Heart left ventricle (tissue), 16 donors: ENCODE measurements at regions not wholly inside any gene's neighbourhood (a gene's known extent, or its start where the extent isn't known, plus 50 kb on each side); places are given as distances from the start of the nearest gene placed in this dataset.

Experiments used
- ATAC-seq, 4 donors: fragments of 200-7000 bp; cut with Tn5 transposase; one replicate each; pipeline ENCODE4 v1.9.1; 2020 to 2022; ENCODE audit warnings: moderate library complexity in 4 of 4, mild to moderate bottlenecking in 3 of 4, moderate number of reproducible peaks in 1 of 4
- DNase-seq, 5 donors: peaks; one replicate each; pipeline ENCODE4 v3.0.0-alpha.2; 2020
- H3K27ac ChIP-seq, 12 donors: fragments of 200-600 bp; sonication (generic) in 4 of 12; one replicate each; pipeline versions ENCODE4 v1.5.0 to v1.8.0; 2016 to 2022; ENCODE audit warnings: mild to moderate bottlenecking in 2 of 12
- H3K27me3 ChIP-seq, 9 donors: fragments of 200-600 bp; sonication (generic) in 2 of 9; one replicate each; pipeline versions ENCODE4 v1.5.1 to v1.8.0; 2016 to 2022; ENCODE audit warnings: mild to moderate bottlenecking in 3 of 9
- H3K36me3 ChIP-seq, 9 donors: fragments of 200-600 bp; sonication (generic) in 2 of 9; one replicate each; pipeline versions ENCODE4 v1.5.0 to v1.8.0; 2018 to 2022; ENCODE audit warnings: mild to moderate bottlenecking in 2 of 9
- H3K4me1 ChIP-seq, 12 donors: fragments of 200-600 bp; sonication (generic) in 4 of 12; one replicate each; pipeline versions ENCODE4 v1.5.0 to v1.8.0; 2016 to 2022; ENCODE audit warnings: mild to moderate bottlenecking in 3 of 12
- H3K4me3 ChIP-seq, 12 donors: fragments of 200-600 bp; sonication (generic) in 4 of 12; one replicate each; pipeline versions ENCODE4 v1.5.0 to v1.8.0; 2017 to 2022; ENCODE audit warnings: mild to moderate bottlenecking in 9 of 12, moderate library complexity in 4 of 12
- H3K9me3 ChIP-seq, 12 donors: fragments of 200-600 bp; sonication (generic) in 4 of 12; one replicate each; pipeline versions ENCODE4 v1.5.0 to v1.8.0; 2016 to 2022; ENCODE audit warnings: mild to moderate bottlenecking in 1 of 12
- CTCF ChIP-seq, 12 donors: fragments of 200-600 bp; sonication (generic) in 4 of 12; IDR thresholded peaks; one replicate each; pipeline versions ENCODE4 v1.5.0 to v1.8.0; 2018 to 2022; ENCODE audit warnings: antibody characterized with exemption in 12 of 12, mild to moderate bottlenecking in 5 of 12
- POLR2A ChIP-seq, 2 donors: fragments of 450-650 bp; IDR thresholded peaks; one replicate each; pipeline ENCODE4 v1.6.1; 2017; ENCODE audit warnings: antibody characterized with exemption in 2 of 2, mild to moderate bottlenecking in 2 of 2, moderate library complexity in 2 of 2
- WGBS, 4 donors: extraction: QIAGEN DNeasy Blood & Tissue Kit in 2 of 4; methylation state at CpG; one replicate each; pipeline versions ENCODE4 v1.1.5 to v1.1.7; 2013 to 2018; 5-methylcytosine and 5-hydroxymethylcytosine counted together
- intact Hi-C, 10 donors: fragments of 100-400 bp; cut with DNase I; formaldehyde crosslinking; loops; one replicate each; pipeline versions ENCODE4 v1.11.1 to v1.14.2; 2022
- donor health status: ischemic (EF 13 %, LVEDD 7.1; RV severe dilation, severe dysfunction).
- donor health status: healthy with polysubstance abuse.
- donor health status: DM: no; HTN: yes; CAD: no.
- donor health status: DM: no; HTN: no; CAD: no.
- donor health status: ischemic (EF 25% LVEDD 6.9; RV normal size, moderate dysfunction).
- donor health status: ischemic (EF 25% LVEDD 5.7; RV mildly dilated, moderate dysfunction).
- donor health status: healthy.
- donor health status: DM: yes; HTN: yes; CAD: no.
- donor health status: ischemic (EF 35%, LVEDD 5.7; RV mildly dilated, moderate dysfunction).
- donor health status: nonischemic (EF 11% LVEDD 7.7; RV severe dilation, severe dysfunction).
- donor health status: DM: yes; HTN: yes; CAD: no.
- donor health status: PGD.
- donor health status: ischemic (EF 29% LVEDD 5.4; RV normal size, mild dysfunction).
- donor health status: nonischemic (EF 23%, LVEDD 6.1; RV moderate dilation, normal function).

GRCh38 chr1:199336745-199337640 lies 690.5 kb upstream of the NR5A2 start:
- no peak for ATAC-seq

GRCh38 chr1:199338760-199339159 lies 688.8 kb upstream of the NR5A2 start:
- ATAC-seq (no peak), DNase-seq (no peak)
- TF ChIP-seq CTCF (IDR thresholded peaks at IDR 0.05) (no peak), POLR2A (IDR thresholded peaks at IDR 0.05) (no peak)
- intact Hi-C loops, result no loop called here
- H3K27ac ChIP-seq, result no peak overlapping the region
- H3K27me3 ChIP-seq, result no peaks in the 10 kb centered on the region
- H3K4me3 ChIP-seq, result no peak overlapping the region
- no peaks in the 10 kb centered on the region for H3K36me3 ChIP-seq
- WGBS, 4 donors, result 63 to 80% (median 76%) methylated on average over 1 of the region's 1 CpG
- peaks cover 0 to 2% (median 0%) of the 10 kb centered on the region in 12 donors for H3K9me3 ChIP-seq
- H3K4me1 ChIP-seq, result no peaks in the 10 kb centered on the region

More at GRCh38 chr1:199336745-199337640, 690.5 kb upstream of the NR5A2 start:
- Histone ChIP-seq H3K27ac (no peak overlapping the region), H3K4me1 (no peaks in the 10 kb centered on the region), H3K9me3 (no peaks in the 10 kb centered on the region), H3K27me3 (no peaks in the 10 kb centered on the region), H3K36me3 (no peaks in the 10 kb centered on the region), H3K4me3 (no peak overlapping the region)
- intact Hi-C loops, result no loop called here
- 87 to 100% (median 93%) methylated on average over 1 to 4 of the region's 4 CpGs for WGBS, 4 donors
- TF ChIP-seq POLR2A (IDR thresholded peaks at IDR 0.05) (no peak), CTCF (IDR thresholded peaks at IDR 0.05) (no peak)
- no peak for DNase-seq

GRCh38 chr1:199352351-199352750 lies 675.2 kb upstream of the NR5A2 start:
- 33 to 43% (median 37%) methylated on average over 5 of the region's 5 CpGs for WGBS, 4 donors
- Histone ChIP-seq H3K27ac (no peak overlapping the region), H3K9me3 (peaks cover 0 to 5% (median 0%) of the 10 kb centered on the region in 12 donors), H3K27me3 (no peaks in the 10 kb centered on the region), H3K4me1 (no peaks in the 10 kb centered on the region), H3K4me3 (no peak overlapping the region), H3K36me3 (no peaks in the 10 kb centered on the region)
- intact Hi-C loops, result no loop called here
- no peak for TF ChIP-seq CTCF (IDR thresholded peaks at IDR 0.05)
- TF ChIP-seq POLR2A (IDR thresholded peaks at IDR 0.05), result no peak
- DNase-seq, result no peak
- ATAC-seq, result no peak

GRCh38 chr1:199353906-199354305 lies 673.6 kb upstream of the NR5A2 start:
- Histone ChIP-seq H3K4me3 (no peak overlapping the region), H3K27ac (no peak overlapping the region), H3K36me3 (no peaks in the 10 kb centered on the region), H3K4me1 (no peaks in the 10 kb centered on the region), H3K27me3 (no peaks in the 10 kb centered on the region), H3K9me3 (peaks cover 0 to 5% (median 0%) of the 10 kb centered on the region in 12 donors)
- TF ChIP-seq POLR2A (IDR thresholded peaks at IDR 0.05) (no peak), CTCF (IDR thresholded peaks at IDR 0.05) (no peak)
- ATAC-seq (no peak), DNase-seq (no peak)
- WGBS, 4 donors, result 64 to 86% (median 80%) methylated on average over 2 of the region's 2 CpGs
- intact Hi-C loops, result no loop called here
